HG03097 (cell line): ENCODE measurements at regions not wholly inside any gene's neighbourhood (a gene's known extent, or its start where the extent isn't known, plus 50 kb on each side); places are given as distances from the start of the nearest gene placed in this dataset.

Experiments used
- ATAC-seq: cut with Tn5 transposase; IDR thresholded peaks from one replicate; pipeline ENCODE4 v1.9.1; 2021; ENCODE audit not compliant: unreplicated experiment, low FRiP score

- no peak for ATAC-seq
Observed at GRCh38 chr12:75974323-75975187, 57.0 kb downstream of the PHLDA1 start.

DNA sequence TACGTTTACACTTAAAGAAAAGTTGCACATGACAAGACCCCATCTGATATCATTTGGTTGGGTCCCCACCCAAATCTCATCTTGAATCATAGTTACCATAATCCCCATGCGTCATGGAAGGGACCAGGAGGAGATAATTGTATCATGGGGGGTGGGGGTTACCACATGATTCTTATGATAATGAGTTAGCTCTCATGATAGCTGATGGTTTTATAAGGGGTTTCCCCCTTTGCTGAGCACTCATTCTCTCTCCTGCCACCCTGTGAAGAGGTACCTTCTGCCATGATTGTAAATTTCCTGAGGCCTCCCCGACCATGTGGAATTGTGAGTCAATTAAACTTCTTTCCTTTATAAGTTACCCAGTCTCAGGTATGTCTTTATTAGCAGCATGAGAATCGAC is 60.3 kb downstream of the PHLDA1 start:
- ATAC-seq: no peak

GRCh38 chr12:75970310-75970709 is 61.3 kb downstream of the PHLDA1 start:
- no peak for ATAC-seq

DNA sequence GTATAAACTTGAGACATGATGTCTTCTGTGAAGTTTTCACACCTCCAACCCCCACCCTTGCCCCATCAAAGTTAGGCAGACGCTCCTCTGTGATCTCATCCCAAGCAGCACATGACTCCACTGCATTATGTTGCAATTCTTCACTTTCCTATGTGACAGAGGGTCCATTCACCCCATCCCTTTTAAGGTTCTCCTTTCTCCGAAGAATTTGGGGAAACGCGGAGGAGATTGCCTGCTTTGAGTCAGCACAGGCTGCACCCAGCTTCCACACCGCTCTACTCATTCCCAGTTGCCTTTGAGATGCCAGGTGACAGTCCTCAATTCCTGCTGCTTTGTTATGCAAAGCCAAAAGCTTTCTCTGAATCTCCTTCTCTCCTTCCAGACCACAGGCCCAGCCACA is 61.8 kb downstream of the PHLDA1 start:
- no peak for ATAC-seq

DNA sequence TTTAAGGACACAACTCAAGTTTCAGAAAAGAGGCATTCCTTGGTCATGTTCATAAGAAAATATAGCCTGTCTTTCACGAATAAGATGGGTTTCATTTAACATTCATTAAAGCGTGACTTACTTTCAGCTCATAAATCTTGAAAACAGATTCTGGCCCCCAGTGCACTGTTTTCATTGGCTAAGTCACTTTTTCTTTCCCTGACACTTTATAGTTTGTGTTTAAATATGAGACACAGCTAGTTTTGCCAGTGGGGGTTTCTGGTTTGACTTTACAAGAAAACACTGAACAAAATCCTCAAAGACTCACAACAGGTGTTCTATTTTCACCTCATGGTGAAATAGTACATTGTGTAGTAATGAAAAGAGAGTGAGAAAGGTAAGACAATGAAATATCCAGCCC is 65.9 kb downstream of the PHLDA1 start:
- ATAC-seq: no peak

- no peak for ATAC-seq
Observed at GRCh38 chr12:75964150-75964549, 67.4 kb downstream of the PHLDA1 start.

DNA sequence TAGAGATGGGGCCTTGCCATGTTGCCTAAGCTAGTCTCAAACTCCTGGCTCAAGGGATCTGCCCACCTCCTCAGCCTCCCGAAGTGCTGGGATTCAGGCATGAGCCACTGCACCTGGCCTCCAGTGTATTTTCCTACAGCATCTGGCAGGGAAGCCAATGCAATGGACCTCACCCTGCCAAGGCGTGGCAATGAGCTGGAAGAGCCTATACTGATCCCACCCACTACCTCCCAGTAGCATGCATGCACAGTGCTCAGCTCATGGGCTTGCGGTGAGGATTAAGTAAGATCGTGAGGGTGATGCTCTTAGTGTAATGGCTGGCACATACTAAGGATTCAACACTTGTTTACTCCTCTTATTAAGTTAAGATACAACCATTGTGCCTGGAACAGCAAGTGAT is 69.7 kb downstream of the PHLDA1 start:
- ATAC-seq: no peak

GRCh38 chr12:75960954-75961661 is 70.5 kb downstream of the PHLDA1 start:
- no peak for ATAC-seq

GRCh38 chr12:75960086-75960910 is 71.3 kb downstream of the PHLDA1 start:
- no peak for ATAC-seq

DNA sequence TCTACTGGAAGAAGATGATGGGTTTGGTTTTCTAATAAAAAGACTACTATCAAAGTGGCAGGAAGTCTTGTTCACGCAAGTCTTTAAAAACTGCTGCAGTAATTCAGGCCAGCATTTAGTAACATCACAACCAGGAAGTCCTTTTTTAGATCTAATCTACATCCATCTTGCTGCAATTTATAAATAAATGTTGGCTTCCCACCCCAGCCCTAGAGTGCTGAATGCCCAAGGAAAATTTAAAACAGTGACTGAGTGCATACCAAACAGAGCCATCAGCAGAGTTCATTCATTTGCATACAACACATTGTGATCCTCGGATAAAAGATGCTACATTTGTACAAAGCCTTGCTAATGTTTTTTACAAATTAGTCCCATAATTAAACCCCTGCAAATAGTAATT is 72.1 kb downstream of the PHLDA1 start:
- ATAC-seq: no peak

DNA sequence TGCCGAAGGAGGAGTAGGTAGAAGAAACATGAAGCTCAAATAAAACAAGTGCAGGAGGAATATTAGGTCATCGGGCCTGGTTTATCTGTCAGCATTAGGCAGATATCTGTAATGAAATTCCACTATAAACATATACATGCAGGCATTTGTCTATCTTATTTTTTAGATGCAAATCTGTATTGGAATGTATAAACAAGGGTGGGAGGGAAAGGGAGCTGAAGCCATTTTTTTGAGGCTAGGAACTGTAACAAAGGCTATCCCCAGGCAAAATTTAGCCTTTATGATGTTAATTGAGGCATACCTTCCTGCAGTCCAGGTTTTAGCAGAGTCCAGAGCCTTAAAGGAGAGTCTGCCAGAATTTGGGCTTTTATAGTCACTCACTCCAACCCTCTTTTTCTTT is 72.5 kb downstream of the PHLDA1 start:
- no peak for ATAC-seq

DNA sequence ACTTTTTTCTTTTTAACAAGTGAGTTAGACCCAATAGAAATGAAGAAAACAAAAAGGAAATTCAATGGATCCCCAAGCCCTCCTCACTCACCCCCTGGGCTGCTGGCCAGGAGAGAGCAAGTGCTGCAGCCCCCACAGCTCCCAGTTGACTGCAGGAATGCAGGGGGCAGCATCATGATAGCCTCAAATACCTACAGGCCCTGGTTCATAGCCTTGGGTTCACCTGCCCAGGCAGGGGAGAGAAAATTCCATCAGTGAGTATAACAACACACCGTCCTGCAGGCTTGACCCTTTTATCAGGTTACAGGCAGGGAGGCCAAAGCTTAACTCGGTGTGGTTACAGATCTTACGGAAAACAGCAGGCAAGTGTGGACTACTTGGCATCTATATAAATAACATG is 76.3 kb downstream of the PHLDA1 start:
- ATAC-seq: no peak

GRCh38 chr12:75954749-75955148 is 76.8 kb downstream of the PHLDA1 start:
- no peak for ATAC-seq

DNA sequence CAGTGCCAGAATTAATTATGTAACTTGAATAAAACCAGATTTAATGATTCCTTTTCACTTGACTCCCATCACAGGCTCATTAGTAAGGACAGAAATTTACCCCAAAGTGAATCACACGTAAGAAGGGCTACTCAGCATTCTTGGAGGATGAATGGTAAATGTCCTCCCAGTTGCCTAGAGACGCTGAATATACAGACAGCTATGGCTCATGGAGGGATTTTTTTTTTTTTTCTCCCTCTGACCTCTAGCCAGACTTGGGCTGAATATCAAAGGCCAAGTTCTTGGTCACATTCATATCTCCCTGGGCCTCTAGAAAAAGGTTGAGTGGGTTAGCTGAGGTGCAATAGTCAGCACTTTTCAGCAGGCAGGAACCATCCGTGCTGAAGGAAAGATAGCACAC is 77.5 kb downstream of the PHLDA1 start:
- ATAC-seq: no peak

DNA sequence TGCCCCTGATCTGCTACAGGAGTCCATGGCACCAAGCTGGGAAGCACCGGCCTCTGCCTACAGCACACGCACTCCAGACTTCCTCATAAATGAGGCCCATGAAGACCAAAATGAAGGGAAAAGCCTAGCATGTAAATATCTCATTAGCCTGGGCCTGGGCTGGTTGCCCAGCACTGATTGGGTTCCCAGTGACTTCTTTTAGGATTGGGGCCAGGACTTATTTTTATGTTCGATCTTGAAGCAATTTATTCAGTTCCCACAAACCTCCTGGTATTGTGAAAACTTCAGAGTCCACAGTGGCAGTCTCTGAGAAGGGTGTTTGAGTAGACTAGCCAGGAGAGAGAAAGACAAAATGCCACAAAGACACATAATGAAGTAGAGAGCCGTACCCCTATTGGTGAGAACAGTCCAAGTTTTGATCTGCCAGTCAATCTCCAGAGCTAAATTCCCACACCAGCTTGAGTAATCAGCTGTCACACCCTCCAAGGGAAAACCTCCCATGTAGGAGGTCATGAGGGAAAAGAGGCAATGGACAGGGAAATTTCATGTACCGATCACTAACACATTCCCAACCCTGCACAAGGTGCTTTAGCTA is 78.2 kb downstream of the PHLDA1 start:
- no peak for ATAC-seq

DNA sequence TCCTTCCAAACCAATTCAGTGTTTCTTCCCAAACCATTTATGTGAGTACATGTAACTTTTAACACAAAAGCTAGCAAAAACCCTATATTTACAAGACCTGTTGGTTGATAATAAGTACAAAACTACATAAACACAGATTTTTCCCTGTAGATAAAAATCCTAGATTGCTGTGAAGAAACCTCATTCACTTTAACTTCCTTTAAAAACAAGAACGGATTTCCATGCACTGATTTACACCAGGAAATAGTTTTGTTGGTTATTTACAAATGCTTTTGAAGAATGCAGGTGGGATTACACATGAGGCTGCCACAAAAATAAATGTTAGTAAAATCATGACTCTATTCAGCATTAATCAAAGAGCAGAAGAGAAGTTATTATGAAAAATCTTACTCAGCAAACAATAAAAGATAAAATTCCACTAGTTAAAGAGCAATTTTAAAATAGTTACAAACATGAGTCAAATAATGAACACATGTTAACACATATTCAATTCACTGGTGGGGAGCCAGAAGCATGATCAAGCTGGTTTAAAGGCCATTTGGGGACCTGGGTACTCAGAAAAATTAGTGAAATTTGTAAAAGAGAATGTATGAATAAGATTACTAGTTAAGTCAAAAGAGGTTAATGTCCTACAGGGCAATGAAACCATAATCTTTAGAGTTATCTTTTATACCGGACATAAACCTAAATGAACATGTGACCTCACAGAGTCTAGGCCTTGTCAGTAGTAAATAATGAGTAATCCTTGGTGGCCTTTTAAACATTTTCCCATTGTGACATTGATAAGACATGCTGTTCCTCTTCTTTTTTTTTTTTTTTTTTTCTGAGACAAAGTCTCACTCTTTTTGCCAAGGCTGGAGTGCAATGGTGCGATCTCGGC is 79.9 kb downstream of the PHLDA1 start:
- no peak for ATAC-seq

GRCh38 chr12:75947156-75947723 is 84.3 kb downstream of the PHLDA1 start:
- ATAC-seq: no peak

GRCh38 chr12:75945581-75945980 is 86.0 kb downstream of the PHLDA1 start:
- ATAC-seq: no peak

DNA sequence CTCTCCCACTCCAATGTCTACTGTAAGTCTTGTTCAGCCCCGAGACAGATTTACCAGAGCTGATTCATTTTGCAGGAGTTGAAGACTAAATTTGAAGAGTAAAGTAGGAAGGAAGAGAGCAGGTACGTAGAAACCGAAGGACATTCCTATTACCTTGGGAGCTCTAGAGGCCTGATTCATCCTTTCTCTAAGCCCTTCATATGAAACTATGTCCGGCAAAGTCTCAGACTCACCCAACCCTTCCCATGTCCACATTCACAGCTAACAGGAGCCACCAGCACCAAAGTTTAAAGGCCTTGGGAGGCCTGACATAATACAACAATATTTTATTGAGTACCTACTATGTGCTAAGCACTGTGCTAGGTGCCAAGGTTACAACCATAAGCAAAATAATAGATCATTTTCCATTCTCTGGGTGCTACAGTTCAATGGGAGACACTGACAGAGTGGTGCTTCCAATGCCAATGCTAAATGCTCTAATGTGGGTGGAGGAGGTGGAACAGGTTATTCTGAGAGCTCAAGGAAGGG is 86.6 kb downstream of the PHLDA1 start:
- ATAC-seq: no peak
